Stomach smooth muscle (tissue), 2 donors: ENCODE measurements at regions not wholly inside any gene's neighbourhood (a gene's known extent, or its start where the extent isn't known, plus 50 kb on each side); places are given as distances from the start of the nearest gene placed in this dataset.

Experiments
- H3K27ac ChIP-seq: one replicate; pipeline ENCODE4 v1.7.0; 2013; ENCODE audit warnings: mild to moderate bottlenecking, low read length, inconsistent platforms
- H3K27me3 ChIP-seq, 2 donors: one replicate each; pipeline ENCODE4 v1.7.0; 2013; ENCODE audit warnings: low read length in 2 of 2; ENCODE audit not compliant: insufficient read depth in 2 of 2, control insufficient read depth in 1 of 2
- H3K36me3 ChIP-seq, 2 donors: one replicate each; pipeline ENCODE4 v1.7.0; 2013; ENCODE audit warnings: low read length in 2 of 2; ENCODE audit not compliant: control insufficient read depth in 2 of 2, insufficient read depth in 2 of 2
- H3K4me1 ChIP-seq: one replicate; pipeline ENCODE4 v1.7.0; 2013; ENCODE audit warnings: low read length; ENCODE audit not compliant: control insufficient read depth, insufficient read depth
- H3K4me3 ChIP-seq, 2 donors: one replicate each; pipeline ENCODE4 v1.7.0; 2013; ENCODE audit warnings: low read length in 2 of 2
- H3K9ac ChIP-seq, 2 donors: one replicate each; pipeline ENCODE4 v1.7.0; 2013; ENCODE audit warnings: low read length in 2 of 2, mild to moderate bottlenecking in 1 of 2
- H3K9me3 ChIP-seq, 2 donors: one replicate each; pipeline ENCODE4 v1.7.0; 2013; ENCODE audit warnings: low read length in 2 of 2; ENCODE audit not compliant: control insufficient read depth in 2 of 2
- donor health status: healthy.
- donor health status: Pancreatic carcinoma.

DNA sequence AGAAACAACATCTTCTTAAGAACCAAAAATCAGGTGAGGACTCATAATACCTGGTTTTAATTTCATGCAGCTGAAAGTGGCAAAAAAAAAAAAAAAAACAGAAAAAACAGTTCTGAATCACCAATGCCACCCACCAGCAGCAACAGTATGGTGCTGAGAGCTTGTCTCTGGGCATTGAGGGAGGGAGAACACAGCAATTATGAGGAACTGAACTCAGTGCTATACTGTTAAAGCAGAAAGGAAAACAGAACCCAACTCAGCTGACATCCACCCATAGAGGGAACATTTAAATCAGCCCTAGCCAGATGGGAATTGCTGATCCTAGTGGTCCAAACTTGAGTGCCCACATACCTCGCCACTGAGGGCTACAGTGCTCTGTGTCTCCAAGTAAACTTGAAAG is 657.9 kb downstream of the ACTL7B start:
- no peak overlapping the region for H3K27ac ChIP-seq
- no peak overlapping the region for H3K4me3 ChIP-seq
- H3K4me1 ChIP-seq: no peaks in the 10 kb centered on the region
- H3K9ac ChIP-seq: no peak overlapping the region
- no peaks in the 10 kb centered on the region for H3K36me3 ChIP-seq
- peaks cover 0 to 7% of the 10 kb centered on the region in 2 donors for H3K9me3 ChIP-seq
- no peaks in the 10 kb centered on the region for H3K27me3 ChIP-seq

DNA sequence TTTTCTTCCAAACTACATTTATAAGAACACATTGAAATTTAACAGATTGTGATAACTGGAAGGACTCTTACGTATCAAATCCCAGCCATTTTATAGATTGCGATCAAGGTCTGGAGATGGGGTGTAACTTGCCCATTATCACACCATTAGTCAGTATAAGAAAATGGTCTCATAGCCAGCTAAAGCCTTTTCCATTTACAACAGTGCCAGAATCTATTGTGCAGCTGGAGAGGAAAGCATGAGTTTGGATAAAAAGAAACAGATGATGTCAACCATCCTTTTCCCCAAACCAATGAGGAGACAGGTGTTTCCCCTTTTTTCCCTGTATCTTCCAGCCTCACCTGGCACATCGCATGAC is 658.8 kb downstream of the ACTL7B start:
- Histone ChIP-seq H3K27me3 (no peaks in the 10 kb centered on the region), H3K9ac (no peak overlapping the region), H3K27ac (no peak overlapping the region), H3K4me1 (no peaks in the 10 kb centered on the region), H3K9me3 (peaks cover 0 to 7% of the 10 kb centered on the region in 2 donors), H3K36me3 (no peaks in the 10 kb centered on the region), H3K4me3 (no peak overlapping the region)

DNA sequence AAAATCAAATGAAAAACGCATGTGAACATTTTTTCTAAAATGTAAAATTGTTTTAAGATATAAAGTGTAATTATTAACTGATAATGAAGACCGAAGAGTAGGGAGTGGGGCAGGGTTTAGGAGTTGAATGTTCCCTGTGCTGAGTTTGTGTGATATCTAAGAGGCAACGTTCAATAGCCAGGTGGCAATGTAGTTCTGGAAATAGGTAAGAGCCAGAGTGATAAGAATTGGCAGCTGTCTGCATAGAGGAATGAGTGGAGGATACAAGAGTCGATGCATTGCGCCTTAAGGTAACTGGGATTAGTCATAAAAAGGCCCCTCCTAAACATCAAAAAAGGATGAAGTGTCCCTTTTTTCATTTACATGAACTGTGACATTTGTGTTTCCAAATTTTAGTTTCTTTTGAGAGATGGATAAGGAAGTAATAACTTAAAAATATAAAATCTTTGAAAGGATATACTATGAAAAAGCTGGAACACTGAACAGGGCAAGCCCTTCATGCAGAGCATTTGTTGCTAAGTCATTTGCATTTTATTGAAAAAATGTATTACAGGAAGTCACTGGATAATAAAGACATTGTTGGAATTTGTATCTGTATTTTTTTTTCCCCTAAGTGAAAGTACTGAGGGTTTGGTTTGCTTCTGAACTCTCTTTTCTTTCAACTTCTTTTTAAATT is 659.3 kb downstream of the ACTL7B start:
- Histone ChIP-seq H3K9me3 (peaks cover 0 to 7% of the 10 kb centered on the region in 2 donors), H3K27ac (no peak overlapping the region), H3K4me1 (no peaks in the 10 kb centered on the region), H3K9ac (no peak overlapping the region), H3K27me3 (no peaks in the 10 kb centered on the region), H3K36me3 (no peaks in the 10 kb centered on the region), H3K4me3 (no peak overlapping the region)

DNA sequence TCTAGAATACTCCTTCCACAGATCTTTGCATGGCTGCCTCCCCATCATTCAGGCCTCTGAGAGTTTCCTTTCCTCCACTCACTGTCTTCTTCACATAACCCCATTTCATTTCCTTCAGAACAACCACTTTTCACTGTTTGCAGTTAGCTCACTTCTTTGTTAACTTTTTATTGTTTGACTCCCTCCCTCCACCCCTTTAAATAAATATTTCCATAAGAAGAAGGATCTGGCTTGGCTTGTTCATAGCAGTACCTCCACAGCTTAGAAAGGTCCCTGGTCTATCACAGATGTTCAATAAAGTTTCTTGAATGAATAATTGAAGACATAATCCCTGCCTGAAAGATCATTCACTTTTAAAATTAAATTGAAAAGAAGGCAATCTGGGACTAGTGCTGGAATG is 661.6 kb downstream of the ACTL7B start:
- H3K27ac ChIP-seq: no peak overlapping the region

DNA sequence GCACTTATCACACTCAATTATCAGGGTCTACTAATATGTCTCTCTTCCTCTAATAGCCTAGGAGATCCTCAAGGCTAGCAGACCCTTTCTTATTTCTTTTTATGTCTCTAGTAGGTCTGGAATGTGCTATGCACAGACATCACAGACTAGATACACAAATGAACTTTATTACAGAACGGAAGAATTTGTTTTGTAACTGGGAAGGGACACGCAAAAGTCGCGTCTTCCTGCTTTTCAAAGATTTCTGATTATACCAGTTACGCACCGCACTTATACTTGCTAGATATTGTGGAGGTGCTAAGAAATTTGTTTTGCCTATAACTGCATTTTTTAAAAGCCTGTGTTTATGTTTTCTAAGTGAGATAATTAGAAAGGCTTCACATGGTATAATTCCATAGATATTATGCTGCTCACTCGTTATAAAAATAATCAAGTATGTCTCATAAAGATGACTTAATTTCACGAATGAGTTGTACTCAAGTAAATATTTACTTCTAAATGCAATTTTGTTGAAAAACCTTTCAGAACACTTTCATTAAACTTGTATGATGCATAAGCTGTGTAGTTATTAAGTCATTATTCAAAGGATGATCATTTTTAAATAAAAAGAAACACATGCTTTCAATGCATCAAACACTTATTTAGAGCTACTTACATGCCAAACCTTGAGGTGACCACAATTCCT is 662.6 kb downstream of the ACTL7B start:
- H3K27me3 ChIP-seq: no peaks in the 10 kb centered on the region
- no peak overlapping the region for H3K4me3 ChIP-seq
- no peaks in the 10 kb centered on the region for H3K9me3 ChIP-seq
- H3K36me3 ChIP-seq: no peaks in the 10 kb centered on the region
- no peak overlapping the region for H3K9ac ChIP-seq
- H3K27ac ChIP-seq: no peak overlapping the region
- H3K4me1 ChIP-seq: no peaks in the 10 kb centered on the region

More for the DNA sequence above, 661.6 kb downstream of the ACTL7B start:
- Histone ChIP-seq H3K36me3 (no peaks in the 10 kb centered on the region), H3K4me3 (no peak overlapping the region), H3K9ac (no peak overlapping the region), H3K9me3 (no peaks in the 10 kb centered on the region), H3K27me3 (no peaks in the 10 kb centered on the region), H3K4me1 (no peaks in the 10 kb centered on the region)

DNA sequence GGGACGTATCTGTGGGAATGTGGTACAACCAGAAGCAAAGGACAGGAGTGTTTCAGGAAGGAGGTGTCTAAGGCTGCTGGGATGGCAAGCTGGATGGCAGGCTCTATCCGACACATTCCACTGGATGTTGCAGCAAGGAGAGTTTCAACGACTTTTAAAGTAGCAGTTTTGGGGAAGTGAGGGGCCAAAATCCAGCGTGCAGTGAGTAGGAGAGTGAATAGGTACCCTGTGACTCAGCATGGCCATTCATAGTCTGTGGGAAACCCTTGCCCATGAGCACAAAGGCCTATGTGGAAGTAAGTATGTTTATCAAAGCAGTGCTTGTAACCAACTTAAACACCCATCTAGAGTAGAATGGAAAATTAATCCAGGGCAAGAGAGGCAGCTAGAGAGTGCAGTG is 664.7 kb downstream of the ACTL7B start:
- Histone ChIP-seq H3K9ac (no peak overlapping the region), H3K27me3 (no peaks in the 10 kb centered on the region), H3K4me1 (peaks cover 7% of the 10 kb centered on the region), H3K27ac (no peak overlapping the region), H3K4me3 (no peak overlapping the region), H3K9me3 (no peaks in the 10 kb centered on the region), H3K36me3 (no peaks in the 10 kb centered on the region)

DNA sequence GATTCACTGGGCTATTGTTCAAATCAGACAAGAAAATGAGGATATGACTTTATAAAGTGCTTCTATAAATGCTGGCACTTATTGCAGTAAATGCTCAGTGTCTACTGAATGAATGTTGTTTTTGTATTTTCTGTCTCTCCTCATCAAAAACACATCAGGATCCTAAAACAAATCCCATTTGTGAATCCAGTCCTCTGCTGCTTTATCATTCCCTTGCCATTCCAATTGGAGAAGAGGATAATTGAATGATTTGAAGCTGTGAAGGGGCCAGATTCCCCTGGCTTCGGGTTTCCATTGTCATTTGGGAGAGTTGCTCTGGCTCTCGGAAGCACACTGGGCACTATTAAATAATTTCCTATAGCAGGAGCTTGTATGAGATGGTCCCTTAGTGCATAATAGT is 666.8 kb downstream of the ACTL7B start:
- Histone ChIP-seq H3K27me3 (no peaks in the 10 kb centered on the region), H3K4me3 (no peak overlapping the region), H3K36me3 (no peaks in the 10 kb centered on the region), H3K9ac (no peak overlapping the region), H3K4me1 (peaks cover 7% of the 10 kb centered on the region), H3K27ac (no peak overlapping the region), H3K9me3 (no peaks in the 10 kb centered on the region)

DNA sequence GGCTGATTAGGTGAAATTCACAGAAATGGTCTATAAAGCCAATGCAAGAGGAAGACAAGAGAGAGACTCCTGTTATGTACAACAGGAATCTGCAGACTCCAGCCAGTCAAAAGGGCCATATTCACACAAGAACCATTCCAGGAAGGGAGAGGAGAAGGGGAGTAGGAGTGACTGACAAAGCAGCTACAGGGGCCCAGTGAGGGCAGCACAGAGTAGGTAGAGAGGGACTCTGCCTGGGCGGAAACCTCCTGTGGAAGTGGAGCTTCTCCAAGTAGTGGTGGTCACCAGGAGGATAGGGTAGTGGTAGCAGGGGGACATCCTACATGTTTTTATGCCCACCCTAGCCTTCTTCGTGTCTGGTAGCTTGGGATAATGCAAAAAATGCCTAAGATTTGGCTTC is 667.3 kb downstream of the ACTL7B start:
- Histone ChIP-seq H3K4me3 (no peak overlapping the region), H3K36me3 (no peaks in the 10 kb centered on the region), H3K27me3 (no peaks in the 10 kb centered on the region), H3K9ac (no peak overlapping the region), H3K4me1 (peaks cover 7% of the 10 kb centered on the region), H3K9me3 (no peaks in the 10 kb centered on the region), H3K27ac (no peak overlapping the region)

DNA sequence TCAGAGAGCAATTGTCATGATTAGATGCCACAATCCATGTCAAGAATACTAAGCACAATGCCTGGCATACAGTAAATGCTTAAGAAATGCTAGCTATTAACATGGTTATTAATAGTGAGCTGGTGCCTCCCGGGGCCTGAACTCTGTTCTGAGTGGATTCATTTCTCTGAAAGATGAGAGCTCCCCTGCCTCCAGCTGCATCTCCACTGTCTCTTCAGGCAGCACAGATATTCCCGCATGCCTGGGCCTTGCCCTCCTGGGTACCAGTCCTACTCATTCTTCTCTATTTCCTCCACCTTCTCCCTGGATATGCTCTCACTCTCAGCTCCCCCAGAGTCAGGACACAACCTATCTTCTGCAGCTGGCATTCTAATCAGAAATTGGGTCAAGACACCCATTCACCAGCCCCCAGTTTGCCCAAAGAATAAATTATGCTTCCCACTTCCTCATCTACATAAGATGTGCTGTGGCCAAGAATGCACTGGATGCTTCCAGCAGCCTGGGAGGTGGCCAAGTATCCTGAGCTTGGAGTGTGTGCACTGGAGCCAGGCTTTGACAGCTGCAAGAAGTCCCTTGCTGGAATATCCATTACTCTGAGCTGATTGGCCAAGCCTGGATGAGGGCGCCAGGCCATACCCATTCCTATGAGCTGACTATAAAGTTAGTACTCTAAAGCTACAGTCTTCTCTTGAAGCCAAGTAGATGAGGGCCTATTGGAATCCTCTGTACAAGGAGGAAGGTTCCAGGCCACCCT is 669.0 kb downstream of the ACTL7B start:
- H3K4me3 ChIP-seq: no peak overlapping the region
- H3K36me3 ChIP-seq: no peaks in the 10 kb centered on the region
- no peaks in the 10 kb centered on the region for H3K27me3 ChIP-seq
- no peaks in the 10 kb centered on the region for H3K9me3 ChIP-seq
- no peak overlapping the region for H3K27ac ChIP-seq
- no peak overlapping the region for H3K9ac ChIP-seq
- H3K4me1 ChIP-seq: peaks cover 7% of the 10 kb centered on the region

DNA sequence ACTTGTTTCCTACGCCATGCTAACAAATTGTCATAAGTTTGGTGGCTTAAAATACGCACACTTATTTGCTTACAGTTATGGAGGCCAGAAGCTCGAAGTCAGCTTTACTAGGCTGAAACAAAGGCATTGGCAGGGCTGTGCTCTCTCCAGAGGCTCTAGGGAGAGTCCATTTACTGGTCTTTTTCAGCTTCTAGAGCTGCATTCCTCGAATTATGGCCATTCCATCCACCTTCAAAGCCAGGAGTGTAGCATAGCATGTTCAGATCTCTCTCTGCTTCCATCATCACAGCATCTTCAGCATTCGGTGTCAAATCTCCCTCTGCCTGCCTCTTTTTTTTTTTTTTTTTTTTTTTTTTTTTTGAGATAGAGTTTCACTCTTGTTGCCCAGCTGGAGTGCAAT is 670.2 kb downstream of the ACTL7B start:
- no peaks in the 10 kb centered on the region for H3K27me3 ChIP-seq
- H3K4me3 ChIP-seq: no peak overlapping the region

DNA sequence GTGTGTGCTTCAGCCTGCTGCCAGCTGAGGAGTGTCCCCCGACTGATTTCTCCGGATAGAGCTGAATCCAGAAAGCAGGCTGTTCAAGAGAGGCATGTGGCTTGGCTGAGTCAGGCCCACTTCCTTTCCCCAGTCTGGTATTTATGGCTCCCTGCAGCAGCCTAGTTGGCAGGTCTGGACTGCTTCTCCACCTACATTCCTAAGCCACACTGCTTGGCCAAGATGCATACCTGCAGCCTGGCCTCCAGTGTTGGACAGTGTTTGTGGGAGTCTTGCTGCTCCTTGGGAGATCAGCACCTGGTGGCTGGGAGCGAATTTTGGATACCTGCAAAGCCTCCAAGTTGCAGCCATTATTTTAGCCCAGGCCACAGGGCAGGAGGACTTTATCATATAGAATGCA is 670.8 kb downstream of the ACTL7B start:
- Histone ChIP-seq H3K4me3 (no peak overlapping the region), H3K4me1 (peaks cover 7% of the 10 kb centered on the region), H3K9me3 (no peaks in the 10 kb centered on the region), H3K9ac (no peak overlapping the region), H3K27me3 (no peaks in the 10 kb centered on the region), H3K36me3 (no peaks in the 10 kb centered on the region), H3K27ac (no peak overlapping the region)

More for the DNA sequence above, 670.2 kb downstream of the ACTL7B start:
- Histone ChIP-seq H3K36me3 (no peaks in the 10 kb centered on the region), H3K9me3 (no peaks in the 10 kb centered on the region), H3K4me1 (peaks cover 7% of the 10 kb centered on the region), H3K9ac (no peak overlapping the region), H3K27ac (no peak overlapping the region)
